GM23338 (cell line): ENCODE measurements at regions not wholly inside any gene's neighbourhood (a gene's known extent, or its start where the extent isn't known, plus 50 kb on each side); places are given as distances from the start of the nearest gene placed in this dataset.

Experiments used
- ATAC-seq: fragments of 200-7000 bp; cut with Tn5 transposase; 3 replicates; pipeline ENCODE4 v1.9.1; 2020
- DNase-seq: peaks from one replicate; pipeline ENCODE4 v3.0.0-alpha.2; 2015; ENCODE audit warnings: low spot score
- H2AFZ ChIP-seq: fragments of 200-600 bp; sonication (generic); 2 replicates; pipeline ENCODE4 v1.8.0; 2016; ENCODE audit warnings: antibody characterized with exemption, mild to moderate bottlenecking, moderate library complexity
- H3F3A ChIP-seq: fragments of 200-600 bp; sonication (generic); replicated peaks from 2 replicates; pipeline ENCODE4 v1.8.0; 2017; ENCODE audit warnings: antibody characterized with exemption, mixed run types, low read depth
- H3K27ac ChIP-seq: fragments of 200-600 bp; sonication (generic); 2 replicates; pipeline ENCODE4 v1.6.1; 2016; ENCODE audit warnings: low read depth
- H3K27me3 ChIP-seq: fragments of 200-600 bp; sonication (generic); 2 replicates; pipeline ENCODE4 v1.8.0; 2016; ENCODE audit warnings: mild to moderate bottlenecking, mixed run types, moderate library complexity; ENCODE audit not compliant: insufficient read depth
- H3K36me3 ChIP-seq: fragments of 200-600 bp; sonication (generic); 2 replicates; pipeline ENCODE4 v1.8.0; 2016; ENCODE audit warnings: mild to moderate bottlenecking; ENCODE audit not compliant: insufficient read depth
- H3K4me1 ChIP-seq: fragments of 200-600 bp; sonication (generic); 2 replicates; pipeline ENCODE4 v1.8.0; 2016; ENCODE audit warnings: mild to moderate bottlenecking, moderate library complexity; ENCODE audit not compliant: insufficient read depth
- H3K4me2 ChIP-seq: fragments of 200-600 bp; sonication (generic); 2 replicates; pipeline ENCODE4 v1.7.1; 2017; ENCODE audit warnings: mixed run types
- H3K4me3 ChIP-seq: fragments of 200-600 bp; sonication (generic); 2 replicates; pipeline ENCODE4 v1.6.1; 2016; ENCODE audit warnings: mixed run types
- H3K79me2 ChIP-seq: fragments of 200-600 bp; sonication (generic); replicated peaks from 2 replicates; pipeline ENCODE4 v1.8.0; 2017; ENCODE audit warnings: mild to moderate bottlenecking; ENCODE audit not compliant: insufficient read depth
- H3K9me2 ChIP-seq: fragments of 200-600 bp; sonication (generic); 2 replicates; pipeline ENCODE4 v1.8.0; 2017; ENCODE audit not compliant: insufficient read depth
- H4K20me1 ChIP-seq: fragments of 200-600 bp; sonication (generic); replicated peaks from 2 replicates; pipeline ENCODE4 v1.8.0; 2017; ENCODE audit warnings: mild to moderate bottlenecking; ENCODE audit not compliant: insufficient read depth
- H3K27ac Mint-ChIP-seq: 2 replicates; pipeline ENCODE4 v1.8.0; 2020; ENCODE audit warnings: inconsistent platforms, mild to moderate bottlenecking, moderate library complexity, mixed read lengths
- H3K27me3 Mint-ChIP-seq: 3 replicates; pipeline ENCODE4 v1.8.0; 2022; ENCODE audit warnings: low read depth, mild to moderate bottlenecking, moderate library complexity, mixed read lengths, inconsistent platforms; ENCODE audit not compliant: insufficient read depth, poor library complexity
- H3K36me3 Mint-ChIP-seq: 3 replicates; pipeline ENCODE4 v1.8.0; 2021; ENCODE audit warnings: low read depth, mild to moderate bottlenecking, inconsistent platforms, moderate library complexity, mixed read lengths
- H3K4me1 Mint-ChIP-seq: 3 replicates; pipeline ENCODE4 v1.8.0; 2020; ENCODE audit warnings: mild to moderate bottlenecking, inconsistent platforms, mixed read lengths
- H3K4me3 Mint-ChIP-seq: 3 replicates; pipeline ENCODE4 v1.8.0; 2021; ENCODE audit warnings: moderate library complexity, mild to moderate bottlenecking, inconsistent platforms, mixed read lengths
- H3K9me3 Mint-ChIP-seq: 3 replicates; pipeline ENCODE4 v1.8.0; 2020; ENCODE audit warnings: moderate library complexity, mild to moderate bottlenecking, inconsistent platforms, mixed read lengths
- EZH2 ChIP-seq: fragments of 200-600 bp; sonication (generic); IDR thresholded peaks from one replicate; pipeline ENCODE4 v1.8.0; 2017; ENCODE audit warnings: antibody characterized with exemption, mild to moderate bottlenecking, low read depth; ENCODE audit not compliant: unreplicated experiment
- NANOG ChIP-seq: IDR thresholded peaks from 2 replicates; pipeline ENCODE4 v1.6.1; 2016; ENCODE audit warnings: antibody characterized with exemption, borderline replicate concordance
- POLR2AphosphoS5 ChIP-seq: IDR thresholded peaks from 2 replicates; pipeline ENCODE4 v1.6.1; 2016; ENCODE audit warnings: antibody characterized with exemption, low read depth
- STAT1 ChIP-seq: IDR thresholded peaks from one replicate; pipeline ENCODE4 v1.6.1; 2016; ENCODE audit warnings: antibody characterized with exemption; ENCODE audit not compliant: unreplicated experiment
- TF ChIP-seq, protein P1 (sequence below): fragments of 250-450 bp; sonication (Bioruptor Pico); IDR thresholded peaks from 2 replicates; pipeline ENCODE4 v1.5.0; 2020; ENCODE audit warnings: mild to moderate bottlenecking, moderate library complexity
- TF ChIP-seq, protein P2 (sequence below): IDR thresholded peaks from 2 replicates; pipeline ENCODE4 v1.6.1; 2016; ENCODE audit warnings: antibody characterized with exemption

DNA sequence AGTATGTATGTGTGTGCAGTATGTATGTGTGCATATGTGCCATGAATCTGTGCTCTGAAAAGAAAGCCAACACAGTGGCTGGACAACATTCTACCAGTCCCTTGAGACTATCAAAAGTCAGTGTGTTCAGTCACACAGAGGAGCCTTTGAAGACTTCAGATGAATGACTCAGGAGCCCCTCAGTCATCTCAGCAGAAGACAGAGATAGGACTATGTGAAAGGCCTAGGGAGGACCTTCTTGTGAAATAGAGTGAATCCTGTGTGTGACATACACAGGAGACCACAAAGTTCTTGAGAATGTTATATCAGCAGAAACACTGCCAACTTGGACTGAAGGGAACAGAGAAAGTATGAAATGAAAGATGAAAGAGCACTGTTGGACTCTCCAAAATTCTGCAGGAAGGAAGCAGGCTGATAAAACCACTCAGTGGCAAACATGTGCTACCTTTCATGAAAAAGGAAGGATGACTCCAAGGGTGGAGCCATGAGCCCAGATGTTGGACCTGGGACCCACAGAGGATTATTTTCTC is 108.4 kb downstream of the METRNL start (continued):
- TF ChIP-seq, protein P1, sequence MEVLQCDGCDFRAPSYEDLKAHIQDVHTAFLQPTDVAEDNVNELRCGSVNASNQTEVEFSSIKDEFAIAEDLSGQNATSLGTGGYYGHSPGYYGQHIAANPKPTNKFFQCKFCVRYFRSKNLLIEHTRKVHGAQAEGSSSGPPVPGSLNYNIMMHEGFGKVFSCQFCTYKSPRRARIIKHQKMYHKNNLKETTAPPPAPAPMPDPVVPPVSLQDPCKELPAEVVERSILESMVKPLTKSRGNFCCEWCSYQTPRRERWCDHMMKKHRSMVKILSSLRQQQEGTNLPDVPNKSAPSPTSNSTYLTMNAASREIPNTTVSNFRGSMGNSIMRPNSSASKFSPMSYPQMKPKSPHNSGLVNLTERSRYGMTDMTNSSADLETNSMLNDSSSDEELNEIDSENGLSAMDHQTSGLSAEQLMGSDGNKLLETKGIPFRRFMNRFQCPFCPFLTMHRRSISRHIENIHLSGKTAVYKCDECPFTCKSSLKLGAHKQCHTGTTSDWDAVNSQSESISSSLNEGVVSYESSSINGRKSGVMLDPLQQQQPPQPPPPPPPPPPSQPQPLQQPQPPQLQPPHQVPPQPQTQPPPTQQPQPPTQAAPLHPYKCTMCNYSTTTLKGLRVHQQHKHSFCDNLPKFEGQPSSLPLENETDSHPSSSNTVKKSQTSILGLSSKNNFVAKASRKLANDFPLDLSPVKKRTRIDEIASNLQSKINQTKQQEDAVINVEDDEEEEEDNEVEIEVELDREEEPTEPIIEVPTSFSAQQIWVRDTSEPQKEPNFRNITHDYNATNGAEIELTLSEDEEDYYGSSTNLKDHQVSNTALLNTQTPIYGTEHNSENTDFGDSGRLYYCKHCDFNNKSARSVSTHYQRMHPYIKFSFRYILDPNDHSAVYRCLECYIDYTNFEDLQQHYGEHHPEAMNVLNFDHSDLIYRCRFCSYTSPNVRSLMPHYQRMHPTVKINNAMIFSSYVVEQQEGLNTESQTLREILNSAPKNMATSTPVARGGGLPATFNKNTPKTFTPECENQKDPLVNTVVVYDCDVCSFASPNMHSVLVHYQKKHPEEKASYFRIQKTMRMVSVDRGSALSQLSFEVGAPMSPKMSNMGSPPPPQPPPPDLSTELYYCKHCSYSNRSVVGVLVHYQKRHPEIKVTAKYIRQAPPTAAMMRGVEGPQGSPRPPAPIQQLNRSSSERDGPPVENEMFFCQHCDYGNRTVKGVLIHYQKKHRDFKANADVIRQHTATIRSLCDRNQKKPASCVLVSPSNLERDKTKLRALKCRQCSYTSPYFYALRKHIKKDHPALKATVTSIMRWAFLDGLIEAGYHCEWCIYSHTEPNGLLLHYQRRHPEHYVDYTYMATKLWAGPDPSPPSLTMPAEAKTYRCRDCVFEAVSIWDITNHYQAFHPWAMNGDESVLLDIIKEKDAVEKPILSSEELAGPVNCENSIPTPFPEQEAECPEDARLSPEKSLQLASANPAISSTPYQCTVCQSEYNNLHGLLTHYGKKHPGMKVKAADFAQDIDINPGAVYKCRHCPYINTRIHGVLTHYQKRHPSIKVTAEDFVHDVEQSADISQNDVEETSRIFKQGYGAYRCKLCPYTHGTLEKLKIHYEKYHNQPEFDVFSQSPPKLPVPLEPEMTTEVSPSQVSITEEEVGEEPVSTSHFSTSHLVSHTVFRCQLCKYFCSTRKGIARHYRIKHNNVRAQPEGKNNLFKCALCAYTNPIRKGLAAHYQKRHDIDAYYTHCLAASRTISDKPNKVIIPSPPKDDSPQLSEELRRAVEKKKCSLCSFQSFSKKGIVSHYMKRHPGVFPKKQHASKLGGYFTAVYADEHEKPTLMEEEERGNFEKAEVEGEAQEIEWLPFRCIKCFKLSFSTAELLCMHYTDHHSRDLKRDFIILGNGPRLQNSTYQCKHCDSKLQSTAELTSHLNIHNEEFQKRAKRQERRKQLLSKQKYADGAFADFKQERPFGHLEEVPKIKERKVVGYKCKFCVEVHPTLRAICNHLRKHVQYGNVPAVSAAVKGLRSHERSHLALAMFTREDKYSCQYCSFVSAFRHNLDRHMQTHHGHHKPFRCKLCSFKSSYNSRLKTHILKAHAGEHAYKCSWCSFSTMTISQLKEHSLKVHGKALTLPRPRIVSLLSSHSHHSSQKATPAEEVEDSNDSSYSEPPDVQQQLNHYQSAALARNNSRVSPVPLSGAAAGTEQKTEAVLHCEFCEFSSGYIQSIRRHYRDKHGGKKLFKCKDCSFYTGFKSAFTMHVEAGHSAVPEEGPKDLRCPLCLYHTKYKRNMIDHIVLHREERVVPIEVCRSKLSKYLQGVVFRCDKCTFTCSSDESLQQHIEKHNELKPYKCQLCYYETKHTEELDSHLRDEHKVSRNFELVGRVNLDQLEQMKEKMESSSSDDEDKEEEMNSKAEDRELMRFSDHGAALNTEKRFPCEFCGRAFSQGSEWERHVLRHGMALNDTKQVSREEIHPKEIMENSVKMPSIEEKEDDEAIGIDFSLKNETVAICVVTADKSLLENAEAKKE (CRISPR knock-in tag) = no peak
- TF ChIP-seq, protein P2, sequence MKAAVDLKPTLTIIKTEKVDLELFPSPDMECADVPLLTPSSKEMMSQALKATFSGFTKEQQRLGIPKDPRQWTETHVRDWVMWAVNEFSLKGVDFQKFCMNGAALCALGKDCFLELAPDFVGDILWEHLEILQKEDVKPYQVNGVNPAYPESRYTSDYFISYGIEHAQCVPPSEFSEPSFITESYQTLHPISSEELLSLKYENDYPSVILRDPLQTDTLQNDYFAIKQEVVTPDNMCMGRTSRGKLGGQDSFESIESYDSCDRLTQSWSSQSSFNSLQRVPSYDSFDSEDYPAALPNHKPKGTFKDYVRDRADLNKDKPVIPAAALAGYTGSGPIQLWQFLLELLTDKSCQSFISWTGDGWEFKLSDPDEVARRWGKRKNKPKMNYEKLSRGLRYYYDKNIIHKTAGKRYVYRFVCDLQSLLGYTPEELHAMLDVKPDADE = no peak
- TF ChIP-seq NANOG = no peak
- TF ChIP-seq STAT1 = no peak
- no peak for TF ChIP-seq EZH2
- no peak for TF ChIP-seq POLR2AphosphoS5

DNA sequence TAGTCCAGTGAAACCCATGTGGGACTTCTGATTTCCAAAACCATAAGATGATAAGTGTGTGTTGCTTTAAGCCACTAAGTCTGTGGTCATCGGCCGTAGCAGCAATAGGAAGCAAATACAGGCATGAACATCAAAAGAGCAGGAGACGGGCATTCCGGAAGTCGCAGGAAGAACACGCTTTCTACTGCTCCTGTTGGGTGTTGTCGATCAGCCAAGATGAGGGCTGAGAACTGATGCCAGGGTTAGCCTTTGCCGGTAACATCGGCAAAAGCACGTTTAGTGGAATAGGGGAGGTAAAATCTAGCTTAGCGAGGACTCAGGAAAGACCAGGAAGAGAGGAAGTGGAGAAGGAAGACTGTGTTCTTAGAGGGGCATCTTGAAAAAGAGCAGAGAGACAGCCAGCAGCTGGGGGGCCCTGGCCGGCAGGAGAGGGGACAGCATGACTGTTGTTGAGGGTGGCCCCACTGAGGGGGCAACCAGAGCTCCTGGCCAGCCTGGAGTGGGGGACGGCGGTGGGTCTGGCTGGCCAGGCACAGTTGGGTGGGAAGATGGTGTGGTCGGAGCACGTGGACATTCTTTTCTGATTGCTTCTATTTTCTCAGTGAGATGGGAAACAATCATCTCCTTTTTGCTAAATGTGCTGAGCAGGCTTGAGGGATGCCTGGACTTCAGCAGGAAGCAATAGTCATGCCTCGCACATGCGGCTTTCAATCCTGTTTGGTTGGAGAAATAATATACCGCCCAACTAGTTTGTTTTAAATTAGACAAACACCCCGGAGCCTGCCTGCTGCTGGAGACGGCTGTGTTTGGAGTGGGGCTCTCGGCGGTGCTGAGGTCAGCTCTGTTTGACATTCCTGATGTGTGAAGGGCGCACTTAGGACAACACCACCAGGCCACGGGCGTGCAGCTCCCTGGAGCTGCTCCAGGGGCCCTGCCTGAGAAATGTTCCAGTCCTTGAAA is 109.9 kb downstream of the METRNL start:
- H3K9me2 ChIP-seq = no peaks in the 10 kb centered on the region
- no peaks in the 10 kb centered on the region for H3K4me1 ChIP-seq
- DNase-seq (no peak), ATAC-seq (no peak)
- H3K27me3 ChIP-seq = no peaks in the 10 kb centered on the region
- H3K9me3 Mint-ChIP-seq = peaks cover 60% of the 10 kb centered on the region
- H3F3A ChIP-seq = no peaks in the 10 kb centered on the region
- peaks cover 2% of the 10 kb centered on the region for H3K27me3 Mint-ChIP-seq
- no peak overlapping the region for H3K27ac Mint-ChIP-seq
- H3K36me3 ChIP-seq = no peaks in the 10 kb centered on the region
- H2AFZ ChIP-seq = no peak overlapping the region
- H3K27ac ChIP-seq = no peak overlapping the region
- no peaks in the 10 kb centered on the region for H4K20me1 ChIP-seq
- no peak overlapping the region for H3K4me3 Mint-ChIP-seq
- no peaks in the 10 kb centered on the region for H3K4me1 Mint-ChIP-seq
- no peak overlapping the region for H3K4me3 ChIP-seq
- H3K4me2 ChIP-seq = no peak overlapping the region
- no peaks in the 10 kb centered on the region for H3K79me2 ChIP-seq
- peaks cover 7% of the 10 kb centered on the region for H3K36me3 Mint-ChIP-seq
- TF ChIP-seq EZH2 (no peak), POLR2AphosphoS5 (no peak)
- TF ChIP-seq, protein P1 (CRISPR knock-in tag) = no peak
